K562 (cell line): ENCODE measurements at regions not wholly inside any gene's neighbourhood (a gene's known extent, or its start where the extent isn't known, plus 50 kb on each side); places are given as distances from the start of the nearest gene placed in this dataset.

Source experiments
- ATAC-seq: fragments of 200-7000 bp; cut with Tn5 transposase; 3 replicates; pipeline ENCODE4 v1.9.1; 2020; ENCODE audit warnings: moderate library complexity
- BruUV-seq: library from RNA; stranded (reverse); fragments of 400-500 nt; replicated peaks from 2 replicates; lab custom pipeline; 2021; lab: Mats Ljungman, UMichigan
- CTCF ChIA-PET: fragments of 300-600 bp; formaldehyde crosslinking; extraction: SDS; loops from one replicate; lab custom pipeline; 2021; ENCODE audit warnings: low intra/inter-chr PET ratio; lab: Yijun Ruan, JAX
- POLR2A ChIA-PET: fragments of 300-600, 350-650 bp; sonication (Branson Sonifier 250); formaldehyde crosslinking; extraction: SDS; loops from one replicate; lab custom pipeline; 2021; ENCODE audit warnings: antibody characterized with exemption, inconsistent platforms; lab: Yijun Ruan, JAX
- DNase-seq, 4 experiments: peaks; one replicate each; pipeline versions ENCODE4 v3.0.0 to v3.0.0-alpha.2; 2011 to 2018; ENCODE audit warnings: low spot score in 3 of 4, mixed read lengths in 3 of 4; ENCODE audit errors: extremely low read depth in 1 of 4
- FAIRE-seq: peaks from 2 replicates; lab custom pipeline; 2011; peaks lifted over from hg19 to GRCh38; lab: Jason Lieb, UNC
- H2AFZ ChIP-seq: 2 replicates; pipeline ENCODE4 v1.6.0; 2011; ENCODE audit warnings: low read depth, low read length, control low read depth, inconsistent platforms
- H3K27ac ChIP-seq: fragments of 200-600 bp; 3 replicates; pipeline ENCODE4 v1.8.0; 2011; ENCODE audit warnings: low read depth, mild to moderate bottlenecking, control low read depth, inconsistent platforms, low read length, moderate library complexity, mixed read lengths; ENCODE audit errors: extremely low read depth
- H3K27me3 ChIP-seq, 2 experiments: fragments of 300-600 bp in 1 of 2; 2 replicates in 1 of 2; 3 replicates in 1 of 2; pipeline versions ENCODE4 v1.6.0 to v1.8.0; 2011; ENCODE audit warnings: inconsistent platforms in 2 of 2, low read length in 2 of 2, mild to moderate bottlenecking in 1 of 2, mixed read lengths in 1 of 2, moderate library complexity in 1 of 2; ENCODE audit not compliant: control insufficient read depth in 2 of 2, insufficient read depth in 2 of 2
- H3K36me3 ChIP-seq: fragments of 300-600 bp; 3 replicates; pipeline ENCODE4 v1.8.0; 2011; ENCODE audit warnings: mild to moderate bottlenecking, low read length, inconsistent platforms; ENCODE audit not compliant: control insufficient read depth, insufficient read depth
- H3K4me1 ChIP-seq, 2 experiments: fragments of 200-600 bp in 1 of 2; replicated peaks in 1 of 2; 2 replicates in 1 of 2; 3 replicates in 1 of 2; pipeline versions ENCODE4 v1.5.1 to v1.8.0; 2011; ENCODE audit warnings: inconsistent platforms in 2 of 2, low read length in 2 of 2, mild to moderate bottlenecking in 1 of 2, mixed read lengths in 1 of 2, moderate library complexity in 1 of 2; ENCODE audit not compliant: control insufficient read depth in 2 of 2, insufficient read depth in 2 of 2
- H3K4me2 ChIP-seq: 2 replicates; pipeline ENCODE4 v1.6.1; 2011; ENCODE audit warnings: low read length, control low read depth, inconsistent platforms, mixed read lengths; ENCODE audit not compliant: insufficient read depth
- H3K4me3 ChIP-seq: fragments of 200-600 bp; sonication (generic), shearing (Covaris generic); 2 replicates; pipeline ENCODE4 v1.5.1; 2016; ENCODE audit warnings: control low read depth, inconsistent platforms
- H3K79me2 ChIP-seq: fragments of 200-600 bp; 3 replicates; pipeline ENCODE4 v1.8.0; 2011; ENCODE audit warnings: low read length, inconsistent platforms; ENCODE audit not compliant: control insufficient read depth, insufficient read depth
- H3K9ac ChIP-seq, 2 experiments: 2 replicates each; pipeline versions ENCODE4 v1.6.0 to v1.6.1; 2011; ENCODE audit warnings: low read depth in 2 of 2, low read length in 2 of 2, control low read depth in 1 of 2, inconsistent platforms in 1 of 2, mild to moderate bottlenecking in 1 of 2, mixed read lengths in 1 of 2; ENCODE audit not compliant: insufficient read depth in 1 of 2
- H3K9me1 ChIP-seq: one replicate; pipeline ENCODE4 v1.6.0; 2011; ENCODE audit warnings: inconsistent platforms, mild to moderate bottlenecking, low read length, moderate library complexity; ENCODE audit not compliant: control insufficient read depth, insufficient read depth
- H3K9me3 ChIP-seq: replicated peaks from 2 replicates; pipeline ENCODE4 v1.5.1; 2011; ENCODE audit warnings: low read depth, low read length, inconsistent platforms; ENCODE audit not compliant: control insufficient read depth, insufficient read depth
- H4K20me1 ChIP-seq: replicated peaks from 2 replicates; pipeline ENCODE4 v1.6.1; 2011; ENCODE audit warnings: low read length, inconsistent platforms, mixed read lengths; ENCODE audit not compliant: control insufficient read depth, insufficient read depth
- ATF7 ChIP-seq: fragments of 450-650 bp; IDR thresholded peaks from 2 replicates; pipeline ENCODE4 v1.7.1; 2014; ENCODE audit warnings: mild to moderate bottlenecking, moderate library complexity
- BRD9 ChIP-seq: fragments of 450-650 bp; IDR thresholded peaks from 2 replicates; pipeline ENCODE4 v1.6.1; 2018; ENCODE audit warnings: low read depth; ENCODE audit not compliant: partially characterized antibody
- CBX2 ChIP-seq: fragments of 200-600 bp; sonication (generic); IDR thresholded peaks from one replicate; pipeline ENCODE4 v1.6.1; 2012; ENCODE audit warnings: mild to moderate bottlenecking, low read length, inconsistent platforms; ENCODE audit not compliant: insufficient read depth, poor library complexity, severe bottlenecking
- NONO ChIP-seq, 2 experiments: fragments of 200-400 bp in 1 of 2; fragments of 450-650 bp in 1 of 2; formaldehyde crosslinking in 1 of 2; IDR thresholded peaks; 2 replicates each; pipeline ENCODE4 v1.6.1; 2017; ENCODE audit warnings: low read depth in 2 of 2, mild to moderate bottlenecking in 2 of 2, moderate library complexity in 2 of 2, low read length in 1 of 2
- RBM22 ChIP-seq: fragments of 200-400 bp; formaldehyde crosslinking; IDR thresholded peaks from 2 replicates; pipeline ENCODE4 v1.6.1; 2018; ENCODE audit warnings: low read length, low read depth; ENCODE audit not compliant: poor library complexity, severe bottlenecking
- RFX1 ChIP-seq: fragments of 450-650 bp; IDR thresholded peaks from 2 replicates; pipeline ENCODE4 v1.6.1; 2016; ENCODE audit warnings: mild to moderate bottlenecking, moderate library complexity
- SRSF7 ChIP-seq: fragments of 200-400 bp; formaldehyde crosslinking; optimal IDR thresholded peaks from 2 replicates; pipeline ENCODE3; 2017; ENCODE audit warnings: mild to moderate bottlenecking, low read depth, low read length
- TCF7 ChIP-seq: sonication (generic); IDR thresholded peaks from 2 replicates; pipeline ENCODE4 v1.6.1; 2016; ENCODE audit warnings: antibody characterized with exemption, borderline replicate concordance
- ZFP36 ChIP-seq: fragments of 150-350 bp; IDR thresholded peaks from 2 replicates; pipeline ENCODE4 v1.6.1; 2018; ENCODE audit warnings: low read length, low read depth; ENCODE audit not compliant: partially characterized antibody
- ZNF212 ChIP-seq: fragments of 450-650 bp; formaldehyde crosslinking; IDR thresholded peaks from 2 replicates; pipeline ENCODE4 v1.4.0; 2020; ENCODE audit warnings: mild to moderate bottlenecking
- ZNF384 ChIP-seq: IDR thresholded peaks from 2 replicates; pipeline ENCODE4 v1.6.1; 2012; ENCODE audit warnings: low read depth, low read length, improper control_type of control experiment
- ZNF76 ChIP-seq: fragments of 250-450 bp; sonication (Bioruptor Pico); IDR thresholded peaks from 2 replicates; pipeline ENCODE4 v1.4.0; 2020; ENCODE audit warnings: mild to moderate bottlenecking, moderate library complexity, borderline replicate concordance
- WGBS: fragments of 100-300 bp; shearing (Covaris generic); methylation state at CpG from one replicate; pipeline ENCODE4 v1.1.6; 2016; ENCODE audit warnings: low coverage, mixed read lengths; ENCODE audit not compliant: insufficient coverage; ENCODE audit errors: missing lambda C conversion rate; 5-methylcytosine and 5-hydroxymethylcytosine counted together
- in situ Hi-C: fragments of 300-500 bp; cut with MboI; formaldehyde crosslinking; loops from 4 replicates; pipeline ENCODE4 v1.15.0; 2018; ENCODE audit warnings: inconsistent platforms, mixed read lengths
- intact Hi-C: fragments of 100-400 bp; cut with micrococcal nuclease; formaldehyde crosslinking; loops from 2 replicates; pipeline ENCODE4 v1.14.2; 2022
- TF ChIP-seq, protein P1 (sequence below): sonication (generic); formaldehyde crosslinking; IDR thresholded peaks from 2 replicates; pipeline ENCODE4 v1.8.1; 2023; ENCODE audit warnings: mild to moderate bottlenecking, missing genetic modification reagents

GRCh38 chr12:68406911-68407310 lies 74.7 kb upstream of the MDM1 start:
- Histone ChIP-seq H3K4me2 (no peak overlapping the region), H3K9me1 (no peaks in the 10 kb centered on the region), H3K4me3 (no peak overlapping the region), H3K27ac (no peak overlapping the region), H3K27me3 (peaks cover 0 to 14% of the 10 kb centered on the region in 2 experiments; a peak in 2 of 5 replicates), H4K20me1 (no peaks in the 10 kb centered on the region), H2AFZ (no peak overlapping the region), H3K9me3 (no peaks in the 10 kb centered on the region), H3K79me2 (no peaks in the 10 kb centered on the region), H3K9ac (no peak overlapping the region), H3K4me1 (no peaks in the 10 kb centered on the region; a peak in 1 of 5 replicates), H3K36me3 (no peaks in the 10 kb centered on the region)
- CTCF ChIA-PET: no interaction called here
- POLR2A ChIA-PET: interaction anchor here (0.6 to 1.2 kb wide), 3 partner anchors 9 to 439 kb away, joined by 3 to 5 read pairs (median 3); no protein-coding TSS in a partner anchor
- DNase-seq (no peak), ATAC-seq (no peak), FAIRE-seq (no peak)
- intact Hi-C loops (no loop called here), in situ Hi-C loops (no loop called here)
- no peak for TF ChIP-seq ZNF384
- no peak for TF ChIP-seq ZNF76 (CRISPR knock-in tag)
- no peak for TF ChIP-seq SRSF7
- no peak for TF ChIP-seq CBX2
- TF ChIP-seq, protein P1, sequence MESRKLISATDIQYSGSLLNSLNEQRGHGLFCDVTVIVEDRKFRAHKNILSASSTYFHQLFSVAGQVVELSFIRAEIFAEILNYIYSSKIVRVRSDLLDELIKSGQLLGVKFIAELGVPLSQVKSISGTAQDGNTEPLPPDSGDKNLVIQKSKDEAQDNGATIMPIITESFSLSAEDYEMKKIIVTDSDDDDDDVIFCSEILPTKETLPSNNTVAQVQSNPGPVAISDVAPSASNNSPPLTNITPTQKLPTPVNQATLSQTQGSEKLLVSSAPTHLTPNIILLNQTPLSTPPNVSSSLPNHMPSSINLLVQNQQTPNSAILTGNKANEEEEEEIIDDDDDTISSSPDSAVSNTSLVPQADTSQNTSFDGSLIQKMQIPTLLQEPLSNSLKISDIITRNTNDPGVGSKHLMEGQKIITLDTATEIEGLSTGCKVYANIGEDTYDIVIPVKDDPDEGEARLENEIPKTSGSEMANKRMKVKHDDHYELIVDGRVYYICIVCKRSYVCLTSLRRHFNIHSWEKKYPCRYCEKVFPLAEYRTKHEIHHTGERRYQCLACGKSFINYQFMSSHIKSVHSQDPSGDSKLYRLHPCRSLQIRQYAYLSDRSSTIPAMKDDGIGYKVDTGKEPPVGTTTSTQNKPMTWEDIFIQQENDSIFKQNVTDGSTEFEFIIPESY (CRISPR knock-in tag): no peak
- TF ChIP-seq RBM22: no peak
- no peak for TF ChIP-seq RFX1
- no peak for TF ChIP-seq NONO (IDR thresholded peaks at IDR 0.05; ENCODE audit: low read depth in 2 of 2, low read length in 1 of 2)
- TF ChIP-seq TCF7: no peak
- TF ChIP-seq BRD9: no peak
- no peak for TF ChIP-seq ATF7
- no peak for TF ChIP-seq ZNF212 (CRISPR knock-in tag)
- no peak for TF ChIP-seq ZFP36
- no TSS peak for BruUV-seq
- WGBS: 2% methylated on average over 4 of the region's 4 CpGs
